ENCODE measurements at regions not wholly inside any gene's neighbourhood (a gene's known extent, or its start where the extent isn't known, plus 50 kb on each side); places are given as distances from the start of the nearest gene placed in this dataset.

DNA sequence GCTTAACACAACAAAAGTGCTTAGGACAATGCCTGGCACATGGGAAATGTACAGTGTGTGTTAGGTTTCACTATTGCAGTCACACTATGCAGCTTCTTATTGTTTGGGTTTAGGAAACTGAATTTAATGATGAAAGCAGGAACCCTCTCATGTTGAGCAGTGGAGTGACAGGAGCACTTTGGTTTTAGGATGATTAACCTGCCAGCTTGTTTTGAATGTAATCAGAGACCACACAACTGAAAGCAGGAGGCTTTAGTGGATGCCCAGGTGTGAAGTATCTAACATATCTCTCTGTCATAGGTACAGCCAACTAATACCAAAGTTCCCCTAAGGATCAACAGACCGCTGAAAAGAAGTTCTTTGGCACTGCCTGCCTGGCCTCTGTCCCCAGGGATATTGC lies 406.9 kb upstream of the USP24 start:
- TF ChIP-seq, protein P1, sequence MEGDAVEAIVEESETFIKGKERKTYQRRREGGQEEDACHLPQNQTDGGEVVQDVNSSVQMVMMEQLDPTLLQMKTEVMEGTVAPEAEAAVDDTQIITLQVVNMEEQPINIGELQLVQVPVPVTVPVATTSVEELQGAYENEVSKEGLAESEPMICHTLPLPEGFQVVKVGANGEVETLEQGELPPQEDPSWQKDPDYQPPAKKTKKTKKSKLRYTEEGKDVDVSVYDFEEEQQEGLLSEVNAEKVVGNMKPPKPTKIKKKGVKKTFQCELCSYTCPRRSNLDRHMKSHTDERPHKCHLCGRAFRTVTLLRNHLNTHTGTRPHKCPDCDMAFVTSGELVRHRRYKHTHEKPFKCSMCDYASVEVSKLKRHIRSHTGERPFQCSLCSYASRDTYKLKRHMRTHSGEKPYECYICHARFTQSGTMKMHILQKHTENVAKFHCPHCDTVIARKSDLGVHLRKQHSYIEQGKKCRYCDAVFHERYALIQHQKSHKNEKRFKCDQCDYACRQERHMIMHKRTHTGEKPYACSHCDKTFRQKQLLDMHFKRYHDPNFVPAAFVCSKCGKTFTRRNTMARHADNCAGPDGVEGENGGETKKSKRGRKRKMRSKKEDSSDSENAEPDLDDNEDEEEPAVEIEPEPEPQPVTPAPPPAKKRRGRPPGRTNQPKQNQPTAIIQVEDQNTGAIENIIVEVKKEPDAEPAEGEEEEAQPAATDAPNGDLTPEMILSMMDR (IDR thresholded peaks at IDR 0.05; ENCODE audit: unreplicated experiment) = no peak
- Mint-ChIP-seq H3K27ac (ENCODE audit: unreplicated experiment) (no peak overlapping the region), H3K27me3 (ENCODE audit: unreplicated experiment) (no peaks in the 10 kb centered on the region), H3K36me3 (ENCODE audit: insufficient read depth, unreplicated experiment) (no peaks in the 10 kb centered on the region), H3K9me3 (ENCODE audit: low read depth, unreplicated experiment) (peaks cover 7% of the 10 kb centered on the region), H3K4me3 (ENCODE audit: low read depth, unreplicated experiment) (no peak overlapping the region), H3K4me1 (ENCODE audit: low read depth, unreplicated experiment) (peaks cover 7% of the 10 kb centered on the region)
- intact Hi-C loops (cut with micrococcal nuclease; ENCODE audit: unreplicated experiment) = no loop called here
- CTCF ChIA-PET = no interaction called here
- DNase-seq = no peak
- BruUV-seq (replicated peaks) = no TSS peak

DNA sequence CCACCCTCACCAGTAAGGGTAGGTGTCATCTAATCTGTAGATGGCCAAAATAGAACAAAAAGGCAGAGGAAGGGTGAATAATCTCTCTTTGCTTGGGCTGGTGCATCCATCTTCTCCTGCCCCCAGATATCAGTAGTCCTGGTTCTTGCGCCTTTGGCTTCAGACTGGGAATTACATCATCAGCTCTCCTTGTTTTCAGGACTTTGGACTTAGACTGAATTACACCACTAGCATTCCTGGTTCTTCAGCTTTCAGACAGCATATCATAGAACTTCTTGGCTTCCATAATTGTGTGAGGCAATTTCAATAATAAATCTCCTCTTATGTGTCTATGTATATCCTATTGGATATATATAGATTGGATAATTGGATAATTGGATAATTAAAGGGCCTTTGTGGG lies 403.0 kb upstream of the USP24 start:
- DNase-seq = no peak
- Mint-ChIP-seq H3K9me3 (ENCODE audit: low read depth, unreplicated experiment) (peaks cover 5% of the 10 kb centered on the region), H3K4me3 (ENCODE audit: low read depth, unreplicated experiment) (no peak overlapping the region), H3K27me3 (ENCODE audit: unreplicated experiment) (no peaks in the 10 kb centered on the region), H3K4me1 (ENCODE audit: low read depth, unreplicated experiment) (peaks cover 7% of the 10 kb centered on the region), H3K27ac (ENCODE audit: unreplicated experiment) (no peak overlapping the region), H3K36me3 (ENCODE audit: insufficient read depth, unreplicated experiment) (no peaks in the 10 kb centered on the region)
- TF ChIP-seq, protein P1 (IDR thresholded peaks at IDR 0.05; ENCODE audit: unreplicated experiment) = no peak
- intact Hi-C loops (cut with micrococcal nuclease; ENCODE audit: unreplicated experiment) = no loop called here
- CTCF ChIA-PET = no interaction called here
- BruUV-seq (replicated peaks) = no TSS peak

DNA sequence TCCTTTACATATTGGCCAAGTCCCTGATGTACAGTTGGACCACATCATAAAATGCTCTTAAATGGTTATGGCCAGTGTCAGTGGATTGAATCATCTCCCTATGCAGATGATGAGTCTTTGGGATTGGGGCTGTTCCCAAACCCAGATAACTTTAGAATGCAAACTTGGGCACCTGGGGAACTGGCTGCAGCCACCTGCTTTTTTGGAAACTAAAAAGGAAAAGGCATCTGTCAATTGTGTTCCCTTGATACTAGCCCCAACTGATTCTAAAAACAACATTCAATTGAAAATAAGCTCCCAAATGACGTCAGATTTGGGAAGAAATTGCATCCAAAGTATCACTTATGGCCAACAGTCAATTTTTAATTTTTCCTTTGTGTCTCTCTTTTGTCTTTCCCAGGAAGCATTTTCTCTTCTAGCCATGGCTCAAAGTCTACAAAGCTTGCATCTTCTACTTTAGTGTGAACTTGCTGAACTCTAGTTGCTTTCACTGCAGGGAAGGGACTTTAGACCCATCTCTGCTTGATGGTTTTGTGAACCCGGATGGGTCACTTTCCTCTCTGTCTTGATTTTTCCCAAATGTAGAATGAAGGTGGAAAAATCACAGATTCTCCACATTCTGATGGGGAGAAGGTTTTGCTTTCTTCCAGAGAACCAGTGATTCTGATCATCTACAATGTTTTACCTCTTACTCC lies 402.3 kb upstream of the USP24 start:
- no peak for DNase-seq
- intact Hi-C loops (cut with micrococcal nuclease; ENCODE audit: unreplicated experiment) = no loop called here
- peaks cover 7% of the 10 kb centered on the region for H3K4me1 Mint-ChIP-seq (ENCODE audit: low read depth, unreplicated experiment)
- no peak overlapping the region for H3K4me3 Mint-ChIP-seq (ENCODE audit: low read depth, unreplicated experiment)
- H3K27me3 Mint-ChIP-seq (ENCODE audit: unreplicated experiment) = no peaks in the 10 kb centered on the region
- CTCF ChIA-PET = no interaction called here
- H3K9me3 Mint-ChIP-seq (ENCODE audit: low read depth, unreplicated experiment) = peaks cover 5% of the 10 kb centered on the region
- TF ChIP-seq, protein P1 (IDR thresholded peaks at IDR 0.05; ENCODE audit: unreplicated experiment) = no peak
- no peaks in the 10 kb centered on the region for H3K36me3 Mint-ChIP-seq (ENCODE audit: insufficient read depth, unreplicated experiment)
- no TSS peak for BruUV-seq (replicated peaks)
- H3K27ac Mint-ChIP-seq (ENCODE audit: unreplicated experiment) = no peak overlapping the region

DNA sequence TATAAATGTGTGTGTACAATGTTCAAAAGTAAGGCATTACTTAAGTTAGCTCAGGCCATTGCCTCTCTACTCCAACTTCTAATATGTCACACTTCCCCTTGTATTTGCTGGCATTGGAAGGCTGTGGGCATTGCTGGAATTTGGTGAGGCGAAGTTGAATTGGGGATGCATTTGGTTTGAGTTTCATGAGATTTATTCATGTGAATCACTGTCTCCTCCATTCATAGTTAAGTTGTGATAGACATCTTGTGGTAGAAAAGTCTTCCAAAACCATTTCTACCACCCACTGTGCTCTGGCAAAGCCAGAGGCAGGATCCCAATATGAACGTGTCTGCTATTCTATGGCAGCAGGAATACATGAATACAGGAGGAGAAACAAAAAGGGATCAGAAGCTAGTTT lies 397.8 kb upstream of the USP24 start:
- BruUV-seq (replicated peaks) = no TSS peak
- intact Hi-C loops (cut with micrococcal nuclease; ENCODE audit: unreplicated experiment) = no loop called here
- H3K4me3 Mint-ChIP-seq (ENCODE audit: low read depth, unreplicated experiment) = no peak overlapping the region

More for the DNA sequence above, 397.8 kb upstream of the USP24 start:
- Mint-ChIP-seq H3K9me3 (ENCODE audit: low read depth, unreplicated experiment) (peaks cover 5% of the 10 kb centered on the region), H3K27me3 (ENCODE audit: unreplicated experiment) (no peaks in the 10 kb centered on the region), H3K36me3 (ENCODE audit: insufficient read depth, unreplicated experiment) (no peaks in the 10 kb centered on the region), H3K27ac (ENCODE audit: unreplicated experiment) (no peak overlapping the region), H3K4me1 (ENCODE audit: low read depth, unreplicated experiment) (no peaks in the 10 kb centered on the region)
- CTCF ChIA-PET = interaction anchor here (0.5 kb wide), 1 partner anchor 8 kb away, joined by 3 read pairs; no protein-coding TSS in a partner anchor
- TF ChIP-seq, protein P1 (IDR thresholded peaks at IDR 0.05; ENCODE audit: unreplicated experiment) = no peak
- no peak for DNase-seq

Data from Calu3 (cell line).